ENCODE measurements at regions not wholly inside any gene's neighbourhood (a gene's known extent, or its start where the extent isn't known, plus 50 kb on each side); places are given as distances from the start of the nearest gene placed in this dataset.

DNA sequence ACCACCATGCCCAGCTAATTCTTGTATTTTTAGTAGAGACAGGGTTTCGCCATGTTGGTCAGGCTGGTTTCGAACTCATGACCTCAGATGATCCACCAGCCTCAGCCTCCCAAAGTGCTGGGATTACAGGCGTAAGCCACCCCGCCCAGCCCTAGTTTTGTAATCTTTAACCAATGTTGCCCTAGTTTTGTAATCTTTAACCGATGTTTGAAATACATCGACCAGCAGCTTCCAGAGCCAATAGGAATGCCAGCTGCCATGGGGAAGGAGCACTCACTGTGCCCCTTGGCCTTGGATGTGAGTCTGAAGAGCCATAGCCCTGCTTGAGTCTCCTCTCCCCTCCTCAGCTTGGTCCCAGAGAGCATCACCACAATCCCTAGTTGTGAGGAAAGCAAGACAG, 209.3 kb upstream of the RGS6 start:
- DNase-seq = no peak

DNA sequence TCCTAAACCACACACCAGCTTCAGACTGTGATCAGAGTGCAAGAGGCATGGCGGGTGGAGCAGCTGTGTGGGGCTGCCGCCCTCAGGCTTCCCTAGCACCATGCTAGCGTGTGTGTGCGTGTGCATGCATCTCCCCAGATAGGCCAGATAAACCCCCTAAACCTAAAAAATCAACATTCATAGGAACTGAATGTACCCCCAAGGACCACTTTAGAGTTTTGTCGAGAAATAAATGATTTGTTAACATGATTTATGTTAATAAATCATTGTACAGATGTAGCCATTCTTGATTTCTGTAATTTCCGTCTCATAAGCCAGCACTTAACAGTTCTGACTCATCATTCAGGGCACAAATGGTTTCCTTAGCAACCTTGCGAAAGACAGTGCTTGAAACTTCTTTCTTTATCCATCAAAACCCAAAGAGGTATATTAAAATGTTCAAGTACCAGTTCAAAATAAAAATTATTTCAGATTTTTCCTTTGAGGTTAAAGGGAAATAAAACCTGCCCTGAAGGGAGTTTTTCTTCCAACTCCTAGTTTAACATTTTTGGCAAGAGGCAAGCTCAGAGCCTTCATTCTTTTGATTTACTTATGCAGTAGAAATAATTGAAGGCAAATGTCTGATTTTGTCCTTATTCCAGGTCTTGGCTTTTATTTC, 206.2 kb upstream of the RGS6 start:
- peak in 3 of 58 donors; percentile 14 to 18 (median 15) for DNase-seq

DNA sequence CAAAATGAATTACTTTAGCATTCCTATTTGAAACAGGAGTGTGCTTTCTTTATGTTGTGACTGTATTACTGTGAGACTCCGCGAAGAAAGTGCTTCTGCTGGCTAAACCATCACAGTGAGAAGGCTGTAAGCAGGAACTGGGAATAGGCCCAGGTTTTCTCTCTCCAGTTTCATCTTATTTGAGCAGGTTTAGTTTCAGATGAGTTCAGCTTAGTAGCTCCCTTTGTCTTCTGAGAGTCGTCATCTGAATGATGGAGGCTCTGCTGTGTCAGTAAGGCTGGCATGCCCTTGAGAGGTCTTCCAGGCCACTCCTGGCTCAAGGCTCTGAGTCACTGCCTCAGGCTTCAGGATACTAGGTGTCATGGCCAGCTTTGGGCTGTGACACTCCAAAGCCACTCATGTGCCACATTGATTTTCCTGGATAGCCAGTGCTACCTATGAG, 205.6 kb upstream of the RGS6 start:
- peak in 4 of 58 donors; percentile 10 to 32 (median 14) for DNase-seq

DNA sequence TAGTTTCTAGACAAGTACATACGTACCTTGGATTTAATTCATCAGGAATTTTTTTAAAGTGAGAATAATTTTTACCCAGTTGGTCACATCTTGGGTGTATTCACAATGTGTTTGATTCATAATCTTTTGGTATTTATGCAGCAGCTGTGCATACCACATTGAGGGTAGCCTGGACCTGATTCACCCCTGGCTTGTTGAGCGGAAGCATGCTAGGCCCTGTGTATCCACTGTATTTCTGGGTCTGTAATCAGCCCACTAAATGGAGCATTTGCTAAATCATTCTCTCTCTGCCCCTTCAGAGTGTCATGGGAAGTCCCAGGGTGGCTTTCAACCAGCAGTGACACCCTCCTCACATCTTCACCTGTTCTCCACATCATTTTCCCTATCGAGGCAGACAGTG, 203.8 kb upstream of the RGS6 start:
- DNase-seq = no peak

DNA sequence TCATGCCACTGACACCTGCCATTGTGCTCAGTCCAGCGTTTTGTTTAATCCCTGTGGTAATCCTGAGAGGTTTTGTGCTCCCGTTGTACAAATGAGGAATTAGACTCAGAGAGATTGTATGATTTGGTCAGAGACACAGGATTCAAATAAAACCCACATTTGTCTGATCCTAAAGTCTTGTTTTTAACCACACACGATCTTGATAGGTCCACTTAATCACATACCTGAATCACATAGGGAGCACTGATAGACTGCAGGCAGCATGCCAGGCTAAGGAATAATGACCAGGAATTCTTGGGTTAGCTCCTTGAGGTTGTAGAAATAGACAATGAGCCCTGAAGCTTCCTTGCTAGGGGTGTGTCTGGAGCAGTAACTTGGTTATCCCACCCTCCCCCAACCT, 202.6 kb upstream of the RGS6 start:
- DNase-seq = no peak

DNA sequence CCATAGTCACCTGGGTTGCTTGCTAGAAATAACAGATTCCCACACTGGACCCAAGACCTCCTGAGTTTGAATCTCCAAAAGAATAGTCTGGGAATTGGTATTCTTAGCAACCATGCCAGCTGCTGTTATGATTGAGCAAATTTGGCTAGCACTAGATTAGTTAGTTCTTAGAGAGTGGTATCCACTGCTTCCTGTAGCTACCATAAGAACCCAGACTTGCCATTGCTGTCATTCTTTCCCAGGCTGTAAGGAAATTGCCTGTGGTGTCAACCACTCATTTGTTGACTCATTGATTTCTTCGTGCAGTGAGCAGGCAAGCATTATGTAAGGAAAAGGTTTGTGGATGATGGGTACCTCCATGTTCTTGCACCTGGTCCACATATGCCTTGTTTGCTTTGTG, 201.8 kb upstream of the RGS6 start:
- DNase-seq = no peak

DNA sequence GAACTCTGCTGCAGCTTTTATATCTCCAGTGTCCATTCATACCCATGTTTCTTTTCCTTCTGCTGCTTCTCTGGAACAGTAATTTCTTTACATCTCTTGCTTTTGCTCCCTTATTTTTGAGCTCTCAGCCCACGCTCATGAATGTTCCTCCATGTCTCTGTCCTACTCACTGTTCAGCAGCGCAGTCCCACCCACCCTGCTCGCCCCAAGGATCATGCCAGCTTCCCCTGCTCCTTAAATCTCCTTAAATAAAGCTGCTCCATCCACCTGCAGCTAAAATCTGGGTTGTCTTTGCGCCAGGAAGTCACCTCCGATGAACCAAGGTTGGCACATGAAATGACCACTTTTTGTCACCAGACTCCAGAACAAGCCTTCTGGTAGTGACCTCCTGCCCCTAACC, 201.1 kb upstream of the RGS6 start:
- DNase-seq = peak in 3 of 58 donors; percentile 2 to 20 (median 12)

DNA sequence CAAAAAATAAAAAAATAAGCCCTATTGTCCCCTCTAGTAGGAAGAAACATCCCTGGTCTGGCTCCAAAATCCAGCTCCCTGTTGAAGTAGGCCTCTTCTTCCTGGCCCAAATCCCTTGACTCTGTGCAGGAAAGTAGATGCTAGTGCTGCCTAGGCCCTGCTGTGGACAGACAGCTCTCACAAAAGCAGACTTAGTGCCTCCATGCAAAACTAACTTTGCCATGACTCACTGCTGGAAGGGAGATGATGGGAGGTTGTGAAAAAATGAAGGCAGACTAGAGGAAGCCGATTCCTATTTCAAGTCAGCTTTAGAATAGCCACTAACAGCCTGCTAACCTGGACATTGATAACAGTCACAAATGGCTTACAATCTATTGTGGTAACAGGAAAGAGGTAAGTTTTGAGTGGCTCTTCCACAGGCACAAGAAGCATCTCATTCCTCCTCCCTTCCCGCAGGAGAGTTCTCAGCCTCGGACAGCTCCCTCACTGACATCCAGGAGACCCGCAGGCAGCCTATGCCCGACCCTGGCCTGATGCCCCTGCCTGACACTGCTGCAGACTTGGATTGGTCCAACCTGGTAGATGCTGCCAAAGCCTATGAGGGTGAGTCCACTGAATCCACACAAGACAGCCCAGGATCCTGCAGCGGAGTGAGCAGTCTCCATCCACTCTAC, 198.9 kb upstream of the RGS6 start:
- DNase-seq = peak in 2 of 58 donors; percentile 7 to 36

DNA sequence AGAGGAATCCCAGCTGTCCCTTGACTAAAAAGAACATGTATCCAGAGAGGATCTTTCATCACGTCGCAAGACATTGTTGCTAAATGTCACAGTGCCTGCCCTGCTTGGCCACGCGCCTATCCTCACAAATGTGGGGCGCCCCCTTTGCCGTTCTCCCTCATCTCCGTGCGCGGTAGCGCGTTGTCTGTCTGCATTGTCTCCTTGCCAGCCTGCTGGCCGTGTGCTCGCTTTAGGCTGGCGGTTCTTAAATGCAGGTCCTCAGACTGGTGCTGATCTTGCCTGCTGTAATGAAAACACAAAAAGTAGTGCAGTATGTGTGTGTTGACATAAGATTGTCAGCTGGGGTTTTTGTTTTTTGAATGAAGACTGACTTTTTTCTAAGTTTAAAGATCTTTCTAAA, 198.2 kb upstream of the RGS6 start:
- no peak for DNase-seq

DNA sequence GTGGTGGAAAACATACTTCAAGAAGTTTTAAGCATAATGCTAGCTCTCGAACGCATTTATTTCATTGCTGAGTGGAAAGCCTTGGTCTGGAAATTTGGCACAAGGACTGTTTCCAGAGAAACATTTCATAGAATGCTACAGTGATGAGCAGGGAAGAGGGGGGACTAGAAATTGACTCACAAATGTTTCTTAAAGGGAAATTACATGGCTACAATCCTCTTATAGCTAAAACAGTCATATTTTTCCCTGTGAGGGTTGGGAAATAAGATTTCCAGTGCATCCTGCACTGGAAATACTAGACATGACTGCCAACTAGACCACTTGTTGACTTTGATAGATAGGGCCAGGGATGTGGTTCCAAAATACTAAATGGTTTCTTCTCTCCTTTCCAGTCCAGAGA, 197.3 kb upstream of the RGS6 start:
- DNase-seq = no peak

DNA sequence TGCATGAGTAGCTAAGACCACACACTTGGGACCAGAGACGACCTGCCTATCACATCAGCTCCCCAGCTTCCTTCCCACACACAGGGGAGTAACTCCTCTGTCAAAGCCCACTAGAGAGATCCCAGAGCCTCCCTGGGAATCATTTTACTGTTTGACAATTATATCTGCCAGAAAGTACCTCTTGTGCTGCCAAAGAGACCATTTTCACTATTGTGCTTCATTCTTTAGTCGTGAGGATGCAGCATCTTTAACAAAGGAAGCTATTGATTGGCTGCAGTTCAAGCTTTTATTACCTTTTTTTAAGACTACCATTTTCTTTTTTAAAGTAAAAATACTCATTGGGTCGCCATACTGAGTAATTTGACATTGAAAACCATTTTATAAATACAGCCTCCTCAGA, 194.5 kb upstream of the RGS6 start:
- DNase-seq = no peak

DNA sequence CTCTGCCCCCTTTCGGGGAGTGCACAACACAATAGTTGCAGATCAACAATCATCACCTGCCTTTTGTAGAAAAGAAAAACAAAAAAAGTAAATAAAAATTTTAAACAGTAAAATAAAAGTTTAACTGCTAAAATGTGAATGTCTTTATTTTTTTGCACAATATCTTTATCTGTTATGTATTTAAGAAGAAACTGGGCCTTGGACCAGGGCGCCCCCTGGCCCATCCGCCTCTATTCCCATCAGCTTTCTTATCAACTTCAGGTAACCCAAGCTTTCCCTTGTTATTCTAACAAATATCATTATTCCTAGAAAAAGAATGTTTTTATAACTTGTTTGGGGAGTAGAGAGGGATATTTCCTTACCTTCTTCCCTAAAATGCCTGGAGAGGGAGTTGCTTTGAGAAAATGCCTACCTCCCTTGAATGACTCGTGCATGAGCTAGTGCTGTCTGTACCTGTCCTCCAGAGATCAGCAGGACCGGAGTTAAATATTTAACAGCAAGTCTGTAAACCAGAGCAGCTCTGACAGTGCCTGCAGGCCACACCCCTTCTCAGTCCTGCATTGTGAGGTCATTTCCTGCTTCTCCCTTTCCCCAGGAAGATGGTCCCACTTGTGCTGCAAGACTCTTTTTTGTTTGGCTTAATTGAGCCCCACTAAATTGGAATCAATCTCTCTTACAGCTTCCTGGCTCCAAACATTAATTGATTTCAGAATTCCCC, 192.8 kb upstream of the RGS6 start:
- DNase-seq = no peak

DNA sequence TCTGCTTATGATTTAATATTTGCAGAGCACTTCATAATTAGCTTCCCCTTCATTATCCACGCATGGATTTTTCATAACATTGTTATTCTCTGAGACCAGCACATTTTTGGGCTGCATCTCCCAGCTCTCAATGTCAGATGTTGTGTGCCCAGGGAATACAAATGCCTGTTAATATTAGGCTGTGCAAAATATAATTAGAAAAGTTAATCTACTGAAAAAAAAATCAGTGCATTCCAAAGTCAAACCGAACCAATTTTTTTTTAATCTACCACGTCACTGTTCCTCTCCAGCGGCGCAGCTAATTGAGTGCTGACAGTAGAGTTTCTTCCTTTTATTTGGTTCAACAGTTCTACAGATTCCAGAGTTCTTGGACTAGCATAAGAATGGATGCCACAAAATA, 191.0 kb upstream of the RGS6 start:
- DNase-seq = no peak

DNA sequence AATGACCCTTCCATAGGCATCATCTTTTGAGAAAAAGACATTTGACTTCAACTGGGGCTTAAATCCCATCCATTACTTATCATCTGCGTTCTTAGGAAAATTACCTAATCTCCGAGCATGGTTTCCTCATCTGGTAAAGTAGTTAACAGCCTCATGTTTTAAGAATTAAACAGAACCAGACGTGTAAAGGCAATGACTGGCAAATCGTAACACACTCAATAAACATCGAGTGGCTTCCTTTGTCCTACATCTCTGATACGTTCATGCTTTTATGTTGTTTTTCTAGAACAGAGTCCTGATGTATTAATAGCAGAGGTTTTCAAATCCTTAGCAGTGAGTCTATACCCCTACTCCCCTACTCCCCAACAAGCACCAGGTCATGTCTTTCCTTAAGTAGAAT, 189.7 kb upstream of the RGS6 start:
- no peak for DNase-seq

DNA sequence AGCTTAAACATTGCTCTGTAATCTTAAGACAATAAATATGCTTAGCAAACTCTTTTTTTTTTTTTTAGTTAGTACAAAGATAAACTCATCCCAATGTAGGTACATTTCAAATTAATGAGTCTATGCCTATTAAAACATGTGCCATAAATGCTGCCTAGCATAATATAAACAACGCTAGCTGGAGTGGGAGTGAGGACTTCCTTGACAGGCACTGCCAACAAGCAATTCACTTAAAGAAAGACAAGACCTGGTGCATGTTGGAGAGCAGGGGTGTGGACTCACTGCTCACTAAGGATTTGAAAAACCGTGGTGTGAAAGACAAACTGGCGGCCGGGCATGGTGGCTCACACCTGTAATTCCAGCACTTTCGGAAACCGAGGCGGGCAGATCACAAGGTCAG, 187.2 kb upstream of the RGS6 start:
- DNase-seq = no peak

DNA sequence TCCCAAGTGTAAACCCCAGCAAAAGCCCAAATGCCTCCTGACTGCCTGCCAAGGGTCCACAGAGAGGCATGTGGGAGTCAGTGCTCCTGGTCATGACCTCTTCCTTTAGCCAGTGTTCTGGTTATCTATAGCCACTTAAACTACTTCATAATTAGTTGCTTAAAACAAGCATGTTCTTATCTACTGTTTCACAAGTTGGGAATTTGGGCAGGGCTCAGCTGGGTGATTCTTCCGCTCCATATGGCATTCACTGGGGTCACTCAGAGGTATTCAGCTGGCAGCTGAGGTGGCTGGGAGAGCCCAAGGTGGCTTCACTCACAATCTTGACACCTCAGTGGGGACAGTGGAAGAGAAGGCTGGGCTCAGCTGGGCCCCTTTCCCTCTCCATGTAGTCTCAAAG, 184.0 kb upstream of the RGS6 start:
- DNase-seq = no peak

DNA sequence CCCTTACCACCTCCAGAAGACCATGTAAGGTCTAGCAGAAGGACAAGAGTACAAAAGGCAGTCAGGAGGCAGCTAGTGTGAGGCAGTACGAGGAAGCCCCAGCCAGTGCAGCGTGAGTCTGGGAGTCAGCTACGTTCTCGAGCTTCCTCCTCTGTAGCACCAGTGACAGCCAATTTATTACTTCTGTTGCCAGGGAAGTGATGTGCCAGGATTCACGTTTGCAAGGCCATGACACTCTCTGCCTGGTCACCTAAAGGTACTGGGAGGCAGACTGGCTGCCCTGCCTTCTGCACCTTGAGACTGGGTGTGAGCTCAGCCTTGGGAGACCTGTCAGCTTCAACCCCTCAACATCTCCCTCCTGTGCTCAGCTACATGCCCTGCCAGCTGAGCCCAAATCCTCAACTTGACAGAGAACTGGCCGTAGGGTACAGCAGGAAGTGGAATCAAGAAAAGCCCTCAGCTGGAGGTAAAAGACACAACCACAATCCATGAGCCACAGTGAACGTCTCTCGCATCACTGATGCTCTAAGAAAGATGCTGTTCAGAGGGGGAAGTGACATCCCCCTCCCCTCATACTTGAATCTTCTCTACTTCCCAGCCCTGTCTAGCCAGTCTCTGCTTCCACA, 182.5 kb upstream of the RGS6 start:
- DNase-seq = no peak

DNA sequence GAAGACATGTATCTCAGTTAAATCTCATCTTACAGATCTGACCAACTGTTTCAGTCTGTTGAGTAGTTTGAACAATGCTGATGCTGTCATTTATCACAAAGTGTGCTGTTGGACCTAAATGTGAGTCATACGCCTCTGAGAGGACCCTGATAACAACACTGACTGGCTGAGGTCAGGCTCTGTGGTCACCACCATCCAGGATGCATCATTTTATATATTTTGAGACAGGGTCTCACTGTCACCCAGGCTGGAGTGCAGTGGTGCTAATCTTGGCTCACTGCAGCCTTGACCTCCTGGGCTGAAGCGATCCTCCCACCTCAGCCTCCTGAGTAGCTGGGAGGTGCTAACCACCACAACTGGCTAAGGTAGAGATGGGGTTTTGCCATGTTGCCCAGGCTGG, 181.0 kb upstream of the RGS6 start:
- DNase-seq = no peak

DNA sequence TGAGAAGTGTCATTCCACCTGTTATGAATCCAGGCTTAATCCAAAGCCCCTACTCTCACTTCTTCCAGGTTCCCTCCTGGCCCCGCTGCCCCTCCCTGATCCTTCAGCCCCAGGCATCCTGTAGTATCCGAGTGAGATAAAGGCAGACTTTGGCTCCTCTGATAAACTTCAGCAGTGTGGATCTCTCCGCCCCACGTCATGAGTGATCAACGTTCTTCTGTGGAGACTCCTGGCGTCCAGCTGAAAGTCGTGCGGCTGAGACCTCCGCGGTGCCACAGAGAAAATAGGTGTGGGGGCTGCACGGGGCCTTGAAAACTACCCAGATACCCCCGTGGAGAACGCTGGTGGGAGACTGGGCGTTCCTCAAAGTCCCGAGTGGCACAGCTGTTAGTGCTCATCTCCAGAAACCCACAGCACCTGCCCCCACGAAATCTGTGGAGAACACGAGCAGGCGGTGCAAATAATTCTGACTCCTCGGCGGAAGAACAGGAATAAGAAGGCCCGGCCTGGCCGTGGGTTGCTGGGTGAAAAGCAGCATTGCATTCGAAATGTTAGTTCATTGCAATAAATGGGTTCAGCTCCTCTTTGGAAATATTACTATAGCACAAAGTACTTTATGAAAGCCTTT, 180.0 kb upstream of the RGS6 start:
- peak in 3 of 58 donors; percentile 10 to 23 (median 11) for DNase-seq

DNA sequence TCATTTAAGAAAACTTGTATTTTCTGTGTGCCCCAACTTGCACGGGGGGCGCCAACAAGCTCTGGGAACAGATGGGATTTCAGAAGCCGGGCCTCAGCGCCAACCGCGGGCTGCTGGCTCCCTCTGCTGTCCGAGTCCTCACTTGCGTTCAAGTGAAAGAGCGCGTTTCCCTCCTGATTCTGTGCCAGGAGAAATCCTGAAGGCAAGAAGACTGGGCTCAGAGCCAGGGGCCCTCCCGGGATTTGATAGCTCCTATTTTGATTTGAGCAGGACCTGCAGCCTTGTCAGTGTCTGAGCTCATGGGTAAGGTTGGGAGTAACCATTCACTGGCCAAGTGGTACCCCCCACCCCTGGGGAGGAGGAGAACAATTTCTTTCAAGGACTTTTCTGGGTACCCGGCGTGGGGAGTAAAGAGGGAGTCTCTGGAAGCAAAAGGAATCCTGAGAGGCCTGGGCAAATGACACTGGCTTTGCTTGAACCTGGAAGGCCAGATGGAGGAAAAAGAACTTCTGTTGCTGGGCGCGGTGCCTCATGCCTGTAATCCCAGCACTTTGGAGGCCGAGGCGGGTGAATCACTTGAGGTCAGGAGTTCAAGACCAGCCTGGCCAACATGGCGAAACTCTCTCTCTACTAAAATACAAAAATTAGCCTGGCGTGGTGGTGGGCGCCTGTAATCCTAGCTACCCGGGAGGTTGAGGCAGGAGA, 179.0 kb upstream of the RGS6 start:
- peak in 56 of 58 donors; percentile 21 to 87 (median 68) for DNase-seq

DNA sequence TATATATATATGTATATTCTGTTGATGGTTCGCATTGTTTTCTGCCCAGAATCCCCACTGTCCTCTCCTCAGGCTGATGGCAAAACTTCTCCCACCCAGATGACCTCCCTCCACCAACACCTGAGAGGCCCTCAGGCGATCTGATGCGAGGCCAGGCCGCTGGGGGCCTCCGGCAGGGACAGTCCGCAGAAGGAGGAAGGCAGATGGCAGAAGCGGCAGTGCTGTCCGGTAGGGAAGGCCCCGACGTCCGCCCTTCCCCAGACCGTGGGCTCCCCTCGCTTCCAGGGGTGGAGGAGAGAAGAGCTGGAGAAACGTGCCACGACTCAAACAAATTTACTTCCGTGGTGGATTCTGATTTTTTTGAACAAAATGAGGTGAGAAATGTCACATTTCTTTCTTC, 178.3 kb upstream of the RGS6 start:
- DNase-seq = no peak

All from anterior cingulate cortex (tissue), 58 donors.